OCI-LY3 (cell line): ENCODE measurements at regions not wholly inside any gene's neighbourhood (a gene's known extent, or its start where the extent isn't known, plus 50 kb on each side); places are given as distances from the start of the nearest gene placed in this dataset.

Experiments used
- CTCF ChIP-seq: fragments of 200-600, 300-600 bp; sonication (generic); IDR thresholded peaks from 2 replicates; pipeline ENCODE4 v1.5.1; 2014; ENCODE audit warnings: antibody characterized with exemption, low read length, low read depth
- EZH2phosphoT487 ChIP-seq: fragments of 200-600 bp; shearing (Covaris generic); IDR thresholded peaks from 2 replicates; pipeline ENCODE4 v1.6.1; 2018; ENCODE audit warnings: antibody characterized with exemption, mixed run types, low read depth

GRCh38 chr4:166277853-166278252 is 404.8 kb downstream of the TLL1 start:
- TF ChIP-seq CTCF (no peak), EZH2phosphoT487 (no peak)
